Astrocyte of the spinal cord (primary cell): ENCODE measurements at regions not wholly inside any gene's neighbourhood (a gene's known extent, or its start where the extent isn't known, plus 50 kb on each side); places are given as distances from the start of the nearest gene placed in this dataset.

ENCODE experiments used
- DNase-seq: peaks from one replicate; pipeline ENCODE4 v3.0.0; 2011; ENCODE audit warnings: low read depth, low spot score
- H3K4me3 ChIP-seq: 2 replicates; pipeline ENCODE4 v1.5.1; 2011; ENCODE audit warnings: low read depth, mild to moderate bottlenecking, low read length, moderate library complexity
- in situ Hi-C: cut with HindIII; loops from 2 replicates; pipeline ENCODE4 v1.10.0; 2017; ENCODE audit warnings: low sequenced_read_pairs
- TF ChIP-seq, protein P1 (sequence below): IDR thresholded peaks from 2 replicates; pipeline ENCODE4 v1.5.1; 2012; ENCODE audit warnings: low read depth, mild to moderate bottlenecking, low read length, inconsistent platforms

DNA sequence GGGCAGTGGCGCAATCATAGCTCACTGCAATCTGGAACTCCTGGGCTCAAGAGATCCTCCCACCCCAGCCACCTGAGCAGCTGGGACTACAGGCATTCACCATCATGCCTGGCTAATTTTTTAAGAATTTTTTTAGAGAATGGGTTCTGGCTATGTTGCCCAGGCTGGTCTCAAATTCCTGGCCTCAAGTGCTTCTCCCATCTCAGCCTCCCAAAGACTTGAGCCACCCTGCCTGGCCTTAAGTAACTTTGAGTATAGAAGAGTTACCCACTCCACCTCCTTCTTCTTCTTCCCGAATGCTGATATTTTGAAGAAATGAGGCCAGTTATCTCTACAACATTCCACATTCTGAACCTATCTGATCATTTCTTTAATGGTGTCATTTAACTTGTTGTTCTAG lies 72.4 kb upstream of the WWC2 start:
- in situ Hi-C loops: no loop called here
- no peak for DNase-seq
- TF ChIP-seq, protein P1, sequence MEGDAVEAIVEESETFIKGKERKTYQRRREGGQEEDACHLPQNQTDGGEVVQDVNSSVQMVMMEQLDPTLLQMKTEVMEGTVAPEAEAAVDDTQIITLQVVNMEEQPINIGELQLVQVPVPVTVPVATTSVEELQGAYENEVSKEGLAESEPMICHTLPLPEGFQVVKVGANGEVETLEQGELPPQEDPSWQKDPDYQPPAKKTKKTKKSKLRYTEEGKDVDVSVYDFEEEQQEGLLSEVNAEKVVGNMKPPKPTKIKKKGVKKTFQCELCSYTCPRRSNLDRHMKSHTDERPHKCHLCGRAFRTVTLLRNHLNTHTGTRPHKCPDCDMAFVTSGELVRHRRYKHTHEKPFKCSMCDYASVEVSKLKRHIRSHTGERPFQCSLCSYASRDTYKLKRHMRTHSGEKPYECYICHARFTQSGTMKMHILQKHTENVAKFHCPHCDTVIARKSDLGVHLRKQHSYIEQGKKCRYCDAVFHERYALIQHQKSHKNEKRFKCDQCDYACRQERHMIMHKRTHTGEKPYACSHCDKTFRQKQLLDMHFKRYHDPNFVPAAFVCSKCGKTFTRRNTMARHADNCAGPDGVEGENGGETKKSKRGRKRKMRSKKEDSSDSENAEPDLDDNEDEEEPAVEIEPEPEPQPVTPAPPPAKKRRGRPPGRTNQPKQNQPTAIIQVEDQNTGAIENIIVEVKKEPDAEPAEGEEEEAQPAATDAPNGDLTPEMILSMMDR: no peak
- no peak overlapping the region for H3K4me3 ChIP-seq

DNA sequence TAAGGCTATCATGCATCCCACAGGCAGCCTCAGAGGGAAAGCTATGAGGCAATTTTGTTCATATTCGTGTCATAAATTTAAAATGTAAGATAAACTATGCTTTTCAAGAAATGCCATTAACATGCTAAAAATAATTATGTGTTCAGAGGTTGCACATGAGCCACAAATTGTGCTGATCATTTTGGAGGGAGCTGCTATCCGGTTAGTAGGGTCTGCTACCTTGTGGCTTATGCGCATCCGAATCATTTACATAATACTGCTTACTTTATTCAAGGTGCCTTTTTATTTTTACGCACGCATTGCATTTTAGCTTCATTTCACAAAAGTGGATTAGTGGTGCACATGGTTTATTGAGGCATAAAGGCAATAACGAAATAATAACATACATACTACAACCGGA lies 76.4 kb upstream of the WWC2 start:
- TF ChIP-seq, protein P1: no peak
- H3K4me3 ChIP-seq: no peak overlapping the region
- in situ Hi-C loops: no loop called here
- no peak for DNase-seq

- no peak for DNase-seq
- TF ChIP-seq, protein P1: no peak
- in situ Hi-C loops: no loop called here
- no peak overlapping the region for H3K4me3 ChIP-seq
These were observed 81.1 kb upstream of the WWC2 start for GRCh38 chr4:183017962-183018361.

DNA sequence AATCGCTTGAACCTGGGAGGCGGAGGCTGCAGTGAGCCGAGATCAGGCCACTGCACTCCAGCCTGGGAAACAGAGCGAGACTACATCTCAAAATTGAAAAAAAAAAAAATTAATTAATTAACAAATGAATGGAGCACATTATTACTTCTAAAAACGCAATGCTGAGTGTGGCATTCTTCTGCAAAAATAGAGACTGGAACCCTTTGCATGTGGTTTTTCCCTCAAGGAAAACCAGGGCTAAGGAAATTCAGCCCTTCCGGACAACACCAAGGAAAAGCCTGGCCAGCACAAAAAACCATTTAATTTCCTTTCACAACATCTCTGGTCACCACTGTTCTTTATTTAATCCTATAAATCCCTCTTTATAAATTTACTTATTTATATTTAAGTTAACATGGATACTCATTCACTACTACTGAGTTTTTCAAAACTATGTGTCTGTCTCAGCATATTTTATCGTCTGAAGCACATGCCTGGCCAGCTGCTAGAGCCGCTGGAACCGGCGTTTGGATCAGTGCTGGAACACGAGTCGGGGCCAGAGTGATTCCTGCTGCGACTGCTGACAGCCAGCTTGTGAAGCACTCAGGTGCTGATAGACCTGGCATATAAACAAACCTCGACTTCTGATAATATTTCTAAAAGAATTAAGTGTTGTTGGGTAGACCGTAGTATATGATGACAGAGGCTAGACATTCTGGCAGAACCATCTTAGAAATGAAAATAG lies 84.5 kb upstream of the WWC2 start:
- no peak for DNase-seq
- H3K4me3 ChIP-seq: no peak overlapping the region
- TF ChIP-seq, protein P1: no peak
- in situ Hi-C loops: no loop called here

GRCh38 chr4:183013730-183014002 lies 85.4 kb upstream of the WWC2 start:
- TF ChIP-seq, protein P1: no peak
- H3K4me3 ChIP-seq: no peak overlapping the region
- in situ Hi-C loops: no loop called here
- DNase-seq: no peak

DNA sequence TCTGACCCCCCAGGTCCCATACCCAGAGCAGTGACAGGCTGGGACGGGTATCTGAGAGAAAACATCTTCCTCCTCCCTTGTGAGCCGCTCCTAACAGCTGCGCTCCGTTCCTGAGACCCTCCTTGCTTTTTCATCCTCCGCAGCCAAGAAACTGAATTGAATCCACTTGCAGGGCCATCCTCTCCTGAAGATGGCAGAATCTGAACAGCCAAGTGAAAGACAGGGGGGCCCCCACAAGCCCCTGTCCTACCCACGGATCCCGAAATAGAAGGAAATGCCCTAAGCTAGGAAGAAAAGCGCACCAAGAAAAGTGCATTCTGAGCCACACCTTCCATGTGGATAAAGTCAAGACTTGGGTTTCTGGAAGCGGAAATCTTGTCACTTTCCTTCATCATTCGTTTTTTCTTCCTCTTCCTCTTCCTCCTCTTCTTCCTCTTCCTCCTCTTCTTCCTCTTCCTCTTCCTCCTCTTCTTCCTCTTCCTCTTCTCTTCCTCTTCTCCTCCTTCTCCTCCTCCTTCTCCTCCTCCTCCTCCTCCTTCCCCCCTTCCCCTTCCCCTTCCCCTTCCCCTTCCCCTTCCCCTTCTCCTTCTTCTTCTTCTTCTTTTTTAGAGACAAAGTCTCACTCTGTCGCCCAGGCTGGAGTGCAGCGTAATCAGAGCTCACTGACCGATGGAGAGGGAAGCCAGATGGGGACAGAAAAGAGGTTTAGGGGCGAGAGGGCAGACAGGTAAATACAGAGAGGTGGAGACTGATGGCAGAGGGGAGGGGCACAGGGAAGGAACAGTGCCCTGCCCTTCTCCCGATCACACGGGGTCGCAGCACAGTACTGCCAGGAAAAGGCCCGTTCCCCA lies 86.0 kb upstream of the WWC2 start:
- in situ Hi-C loops: no loop called here
- H3K4me3 ChIP-seq: no peak overlapping the region
- TF ChIP-seq, protein P1: no peak
- no peak for DNase-seq
